C4-2B (cell line): ENCODE measurements at regions not wholly inside any gene's neighbourhood (a gene's known extent, or its start where the extent isn't known, plus 50 kb on each side); places are given as distances from the start of the nearest gene placed in this dataset.

Experiments used
- ZFX ChIP-seq: fragments of 450-650 bp; IDR thresholded peaks from 2 replicates; pipeline ENCODE4 v1.6.1; 2017
- TF ChIP-seq, protein P1 (sequence below): fragments of 450-650 bp; conservative IDR thresholded peaks from 2 replicates; pipeline ENCODE4 v1.5.1; 2017; ENCODE audit warnings: mild to moderate bottlenecking

DNA sequence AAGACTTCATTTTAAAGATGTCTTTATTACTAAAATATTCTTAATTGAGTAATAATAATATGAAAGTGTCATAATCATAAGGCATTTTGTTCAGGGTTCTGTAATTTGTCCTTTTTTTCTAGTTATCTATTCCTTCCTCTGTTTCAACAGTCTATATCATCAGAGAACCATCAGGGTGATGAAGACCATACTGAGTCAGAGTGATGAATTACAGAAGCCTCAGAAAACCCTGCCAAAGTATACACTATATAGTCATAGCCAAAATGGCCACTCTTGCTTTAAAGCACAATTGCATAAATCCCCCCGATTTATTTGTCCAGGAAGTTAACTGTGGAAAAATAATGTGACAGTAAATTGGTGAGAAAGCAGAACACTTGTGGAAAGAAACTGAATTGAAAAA, 735.0 kb downstream of the EPHA7 start:
- TF ChIP-seq, protein P1, sequence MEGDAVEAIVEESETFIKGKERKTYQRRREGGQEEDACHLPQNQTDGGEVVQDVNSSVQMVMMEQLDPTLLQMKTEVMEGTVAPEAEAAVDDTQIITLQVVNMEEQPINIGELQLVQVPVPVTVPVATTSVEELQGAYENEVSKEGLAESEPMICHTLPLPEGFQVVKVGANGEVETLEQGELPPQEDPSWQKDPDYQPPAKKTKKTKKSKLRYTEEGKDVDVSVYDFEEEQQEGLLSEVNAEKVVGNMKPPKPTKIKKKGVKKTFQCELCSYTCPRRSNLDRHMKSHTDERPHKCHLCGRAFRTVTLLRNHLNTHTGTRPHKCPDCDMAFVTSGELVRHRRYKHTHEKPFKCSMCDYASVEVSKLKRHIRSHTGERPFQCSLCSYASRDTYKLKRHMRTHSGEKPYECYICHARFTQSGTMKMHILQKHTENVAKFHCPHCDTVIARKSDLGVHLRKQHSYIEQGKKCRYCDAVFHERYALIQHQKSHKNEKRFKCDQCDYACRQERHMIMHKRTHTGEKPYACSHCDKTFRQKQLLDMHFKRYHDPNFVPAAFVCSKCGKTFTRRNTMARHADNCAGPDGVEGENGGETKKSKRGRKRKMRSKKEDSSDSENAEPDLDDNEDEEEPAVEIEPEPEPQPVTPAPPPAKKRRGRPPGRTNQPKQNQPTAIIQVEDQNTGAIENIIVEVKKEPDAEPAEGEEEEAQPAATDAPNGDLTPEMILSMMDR = no peak
- TF ChIP-seq ZFX = no peak
